Choroid plexus epithelial cell (primary cell): ENCODE measurements at regions not wholly inside any gene's neighbourhood (a gene's known extent, or its start where the extent isn't known, plus 50 kb on each side); places are given as distances from the start of the nearest gene placed in this dataset.

ENCODE experiments used
- DNase-seq: peaks from one replicate; pipeline ENCODE4 v3.0.0-alpha.2; 2010; ENCODE audit warnings: low read depth
- H3K4me3 ChIP-seq: 2 replicates; pipeline ENCODE4 v1.5.1; 2011; ENCODE audit warnings: low read depth, mild to moderate bottlenecking, control low read depth, low read length, moderate library complexity
- CTCF ChIP-seq: conservative IDR thresholded peaks from 2 replicates; pipeline ENCODE4 v1.5.1; 2011; ENCODE audit warnings: low read depth, mild to moderate bottlenecking, control low read depth, inconsistent platforms, low read length, moderate library complexity

GRCh38 chr9:69955536-69956355 is 87.9 kb upstream of the MAMDC2 start:
- no peak for TF ChIP-seq CTCF
- no peak for DNase-seq
- H3K4me3 ChIP-seq, result no peak overlapping the region

GRCh38 chr9:69961843-69962242 is 81.8 kb upstream of the MAMDC2 start:
- DNase-seq, result no peak
- no peak for TF ChIP-seq CTCF
- H3K4me3 ChIP-seq, result no peak overlapping the region

- no peak for TF ChIP-seq CTCF
- DNase-seq, result no peak
- H3K4me3 ChIP-seq, result no peak overlapping the region
Measured at GRCh38 chr9:69963803-69964202, 79.8 kb upstream of the MAMDC2 start.

GRCh38 chr9:69964446-69964845 is 79.2 kb upstream of the MAMDC2 start:
- H3K4me3 ChIP-seq, result no peak overlapping the region
- no peak for TF ChIP-seq CTCF
- no peak for DNase-seq

- no peak overlapping the region for H3K4me3 ChIP-seq
- TF ChIP-seq CTCF, result no peak
- DNase-seq, result no peak
Measured at GRCh38 chr9:69965416-69966145, 78.1 kb upstream of the MAMDC2 start.

- no peak overlapping the region for H3K4me3 ChIP-seq
- DNase-seq, result no peak
- no peak for TF ChIP-seq CTCF
Measured at GRCh38 chr9:69967344-69967743, 76.3 kb upstream of the MAMDC2 start.
